Left kidney (tissue), 1 donor: ENCODE measurements at regions not wholly inside any gene's neighbourhood (a gene's known extent, or its start where the extent isn't known, plus 50 kb on each side); places are given as distances from the start of the nearest gene placed in this dataset.

ENCODE experiments used
- DNase-seq: peaks from one replicate; pipeline ENCODE4 v3.0.0-alpha.2; 2013

- no peak for DNase-seq
These were observed 218.3 kb upstream of the POU3F3 start for GRCh38 chr2:104635608-104636007.

DNA sequence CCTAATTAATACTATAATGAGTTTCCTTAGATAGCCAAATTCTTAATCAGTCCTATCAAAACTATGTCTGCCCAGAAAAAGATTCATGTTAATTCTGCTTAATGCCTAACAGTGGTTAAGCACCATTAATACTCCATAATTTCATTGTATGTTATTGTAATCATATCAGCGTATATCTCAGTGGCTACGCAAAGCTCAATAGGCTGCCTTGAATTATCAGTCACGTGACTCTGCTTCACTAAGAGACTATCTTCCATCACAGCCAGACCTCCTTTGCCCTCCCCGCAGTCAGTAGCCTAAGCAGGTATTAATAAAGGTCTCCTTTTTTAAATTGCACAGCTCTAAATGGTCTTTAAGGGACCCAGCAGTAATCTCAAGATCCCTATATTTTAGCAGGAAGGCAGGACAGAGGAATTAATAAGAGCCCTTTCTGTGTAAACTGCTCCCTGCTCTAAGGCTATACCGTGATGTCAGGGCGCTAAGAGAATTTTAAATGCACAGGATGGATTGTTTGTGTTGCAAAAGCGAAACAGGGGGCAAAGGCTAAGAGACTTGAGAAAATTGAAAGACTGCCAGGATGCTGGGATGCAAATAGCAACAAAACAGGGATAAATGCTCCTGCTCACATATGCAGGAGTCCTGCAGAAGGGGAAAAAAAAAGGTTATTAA lies 215.6 kb upstream of the POU3F3 start:
- DNase-seq: no peak

- no peak for DNase-seq
These were observed 215.1 kb upstream of the POU3F3 start for GRCh38 chr2:104638859-104639202.

GRCh38 chr2:104641786-104642185 lies 212.1 kb upstream of the POU3F3 start:
- DNase-seq: no peak

DNA sequence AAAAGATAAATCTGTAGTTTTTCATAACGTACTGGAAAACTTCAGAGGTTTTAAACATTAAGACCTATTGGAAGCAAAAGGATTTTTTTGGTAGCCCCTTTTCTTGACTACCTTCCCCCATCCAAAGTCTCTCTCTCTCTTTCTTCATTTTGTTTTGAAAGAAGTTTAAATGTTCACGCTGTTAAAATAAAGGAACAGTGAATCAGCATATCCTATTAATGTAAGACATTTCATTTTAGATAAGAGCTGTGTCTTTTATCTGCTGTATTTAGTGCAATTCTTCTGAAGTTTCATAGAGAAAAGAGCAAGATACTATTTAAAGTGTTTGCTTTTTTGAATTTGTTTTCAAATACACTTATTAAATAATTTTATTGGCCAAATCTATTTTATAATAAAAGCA lies 205.5 kb upstream of the POU3F3 start:
- DNase-seq: no peak

DNA sequence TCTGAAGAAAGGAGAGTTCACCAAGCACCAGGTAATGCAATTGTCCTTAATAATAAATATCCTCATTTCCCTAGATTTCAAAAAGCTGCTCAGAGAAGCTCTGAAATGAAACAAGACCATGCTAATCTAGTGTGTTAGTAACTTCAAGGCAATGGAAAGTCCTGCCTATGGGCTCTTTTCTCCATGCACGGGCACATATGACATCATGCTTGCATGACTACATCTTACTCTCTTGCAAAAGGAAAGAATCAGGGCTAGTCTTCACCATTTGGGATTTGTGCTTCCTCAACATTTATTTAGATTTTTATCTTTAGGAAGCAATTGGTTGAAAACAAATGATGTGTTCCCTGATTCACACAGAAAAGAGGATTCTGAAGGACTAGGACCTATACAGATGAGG lies 204.0 kb upstream of the POU3F3 start:
- no peak for DNase-seq

DNA sequence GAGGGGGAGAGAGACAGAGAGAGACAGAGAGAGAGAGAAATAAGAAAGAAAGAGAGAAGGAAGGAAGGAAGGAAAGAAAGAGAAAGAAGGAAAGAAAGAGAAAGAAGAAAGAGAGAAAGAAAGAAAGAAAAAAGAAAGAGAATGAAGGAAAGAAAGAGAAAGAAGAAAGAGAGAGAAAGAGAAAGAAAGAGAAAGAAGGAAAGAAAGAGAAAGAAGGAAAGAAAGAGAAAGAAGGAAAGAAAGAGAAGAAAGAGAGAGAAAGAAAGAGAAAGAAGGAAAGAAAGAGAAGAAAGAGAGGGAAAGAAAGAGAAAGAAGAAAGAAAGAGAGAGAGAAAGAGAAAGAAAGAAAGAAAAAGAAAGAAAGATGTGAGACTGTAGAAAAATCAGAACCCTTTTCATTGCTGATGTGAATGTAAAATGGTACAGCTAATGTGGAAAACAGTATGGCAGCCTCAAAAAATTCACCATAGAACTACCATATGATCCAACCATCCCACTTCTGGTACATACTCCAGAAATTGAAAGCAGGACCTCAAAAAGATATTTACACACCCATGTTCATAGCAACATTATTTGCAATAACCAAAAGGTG lies 203.4 kb upstream of the POU3F3 start:
- DNase-seq: no peak

GRCh38 chr2:104654811-104655210 lies 199.1 kb upstream of the POU3F3 start:
- DNase-seq: no peak

DNA sequence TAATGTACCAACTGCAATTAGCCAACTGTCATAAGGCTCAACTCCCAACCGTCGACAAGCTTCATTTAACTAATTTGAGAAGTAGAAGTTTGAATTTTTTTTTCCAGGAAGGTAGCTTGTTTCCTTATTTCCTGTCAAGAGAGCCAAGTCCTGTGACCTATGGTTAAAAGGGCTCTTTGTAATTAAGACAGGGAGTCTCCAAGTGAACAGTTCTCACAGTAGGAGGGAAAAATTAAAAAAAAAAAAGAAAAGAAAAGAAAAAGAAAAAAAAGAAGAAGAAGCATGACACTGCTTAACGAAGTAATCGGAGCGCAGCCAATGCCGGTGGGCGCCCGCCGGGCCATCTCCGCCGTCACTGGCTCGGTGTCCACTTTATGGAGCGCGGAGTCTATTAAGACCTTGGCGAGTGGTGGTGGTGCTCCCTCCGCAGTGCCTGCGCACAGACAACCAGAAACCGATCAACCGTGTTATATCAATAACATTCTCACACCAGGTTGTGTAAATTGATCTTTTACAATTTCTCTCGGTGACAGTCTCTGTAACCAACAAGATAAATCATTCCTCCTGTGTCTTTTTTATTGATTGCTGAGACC lies 197.2 kb upstream of the POU3F3 start:
- no peak for DNase-seq

DNA sequence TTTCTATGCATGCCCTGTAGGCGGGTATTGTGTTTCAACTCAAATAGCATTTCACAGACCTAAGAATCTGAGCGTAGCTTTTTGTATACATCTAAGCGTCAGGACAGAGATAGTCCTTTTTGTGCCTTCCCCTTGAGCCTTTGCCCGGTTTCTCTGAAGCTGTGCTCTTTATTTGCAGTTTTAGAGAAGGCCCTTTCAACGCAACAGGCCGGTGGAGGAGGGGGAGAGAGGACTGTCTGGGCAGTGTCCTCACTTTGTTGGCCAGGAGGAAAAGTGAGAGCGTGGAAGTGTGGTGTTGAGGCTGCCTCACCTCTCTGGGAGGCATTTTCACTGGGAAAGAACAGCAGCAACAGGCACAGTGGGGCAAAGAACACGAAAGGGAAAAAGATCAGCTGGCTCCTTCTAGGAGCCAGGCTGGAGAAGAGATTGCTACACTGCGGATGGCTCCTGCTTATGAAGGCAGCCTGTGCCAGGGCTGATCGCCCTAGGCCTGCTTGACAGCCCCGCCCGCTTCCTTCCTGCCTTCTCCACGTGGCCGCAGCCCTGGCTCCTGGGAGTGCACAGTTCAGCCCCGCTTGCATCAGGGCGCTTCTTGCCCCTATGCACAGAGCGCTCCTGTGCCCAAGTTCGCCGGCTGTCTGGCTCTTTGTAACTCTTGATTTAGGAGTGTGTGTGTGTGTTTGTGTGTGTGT lies 195.6 kb upstream of the POU3F3 start:
- no peak for DNase-seq

- DNase-seq: no peak
These were observed 194.9 kb upstream of the POU3F3 start for GRCh38 chr2:104658904-104659591.

DNA sequence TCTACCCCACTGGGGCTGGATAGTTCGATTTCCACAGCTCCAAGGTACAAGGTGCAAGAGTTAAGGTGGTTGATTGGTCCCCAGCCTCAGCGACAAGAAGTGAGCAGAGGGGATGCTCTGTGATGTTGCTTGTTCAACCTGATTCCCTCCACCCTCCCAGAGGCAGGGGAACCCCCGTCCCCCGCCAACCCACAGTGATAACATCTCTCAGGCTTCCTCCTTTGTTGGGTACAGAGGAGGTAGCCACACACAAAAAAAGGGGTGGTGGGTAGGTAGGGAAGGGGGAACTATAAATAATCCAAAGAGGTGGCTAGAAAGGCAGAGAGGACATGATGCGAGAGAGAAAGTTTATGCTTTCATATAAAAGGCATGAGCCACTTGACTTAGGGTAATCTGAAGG lies 192.9 kb upstream of the POU3F3 start:
- no peak for DNase-seq

GRCh38 chr2:104664672-104665071 lies 189.2 kb upstream of the POU3F3 start:
- no peak for DNase-seq

DNA sequence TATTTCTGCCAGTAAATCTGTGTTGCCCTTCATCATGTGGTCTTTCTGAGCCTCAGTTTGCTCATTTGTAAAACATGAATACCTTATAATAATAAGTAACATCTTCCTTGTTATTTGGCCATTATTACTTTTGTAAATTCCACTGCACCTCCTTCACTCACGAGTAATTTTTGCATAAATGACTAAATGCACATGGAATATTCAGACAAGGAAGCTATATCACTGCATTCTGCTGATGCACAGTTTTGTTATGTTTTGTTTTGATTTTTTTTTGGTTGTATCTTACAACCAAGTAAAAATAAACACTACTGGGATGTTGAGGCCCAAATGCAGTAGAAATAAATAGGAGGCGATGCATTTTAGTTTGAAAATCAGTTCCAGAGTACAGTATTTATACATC lies 185.3 kb upstream of the POU3F3 start:
- no peak for DNase-seq

GRCh38 chr2:104673225-104673624 lies 180.7 kb upstream of the POU3F3 start:
- no peak for DNase-seq

GRCh38 chr2:104678181-104678580 lies 175.7 kb upstream of the POU3F3 start:
- no peak for DNase-seq

- DNase-seq: no peak
These were observed 168.3 kb upstream of the POU3F3 start for GRCh38 chr2:104685591-104685990.

- DNase-seq: no peak
These were observed 166.8 kb upstream of the POU3F3 start for GRCh38 chr2:104687147-104687546.

- no peak for DNase-seq
These were observed 163.5 kb upstream of the POU3F3 start for GRCh38 chr2:104690255-104690984.

DNA sequence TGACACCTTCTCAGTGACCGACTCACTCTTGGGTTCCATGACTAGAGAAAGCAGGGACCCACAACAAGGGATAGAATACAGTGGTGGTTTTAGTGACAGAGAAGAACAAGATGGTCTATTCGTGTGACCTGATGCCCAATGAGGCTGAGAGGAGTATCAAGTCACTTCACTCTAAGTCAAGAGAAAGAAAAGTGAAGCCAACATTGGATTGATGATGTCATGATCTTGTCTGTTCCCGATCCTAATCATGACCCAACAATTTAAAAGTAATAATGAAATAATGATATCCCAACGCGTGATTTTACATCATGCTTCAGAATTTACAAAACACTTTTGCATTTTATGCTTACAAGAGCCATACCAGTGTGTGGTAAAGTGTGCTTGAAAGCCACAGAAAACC lies 155.6 kb upstream of the POU3F3 start:
- DNase-seq: no peak

GRCh38 chr2:104701411-104701911 lies 152.5 kb upstream of the POU3F3 start:
- DNase-seq: no peak
